GM10266 (cell line): ENCODE measurements at regions not wholly inside any gene's neighbourhood (a gene's known extent, or its start where the extent isn't known, plus 50 kb on each side); places are given as distances from the start of the nearest gene placed in this dataset.

Source experiments
- DNase-seq: peaks from one replicate; pipeline ENCODE4 v3.0.0; 2012; ENCODE audit errors: extremely low spot score
- CTCF ChIP-seq: IDR thresholded peaks from 2 replicates; pipeline ENCODE4 v1.5.1; 2012; ENCODE audit warnings: mild to moderate bottlenecking, low read depth; ENCODE audit not compliant: control insufficient read depth, insufficient read depth; ENCODE audit errors: missing control alignments

- no peak for DNase-seq
- TF ChIP-seq CTCF: no peak
Observed at GRCh38 chr20:57990396-57990987, 238.0 kb downstream of the ANKRD60 start.

GRCh38 chr20:57988828-57989227 lies 239.6 kb downstream of the ANKRD60 start:
- no peak for TF ChIP-seq CTCF
- DNase-seq: no peak

- DNase-seq: no peak
- TF ChIP-seq CTCF: no peak
Observed at GRCh38 chr20:57988422-57988821, 240.0 kb downstream of the ANKRD60 start.

DNA sequence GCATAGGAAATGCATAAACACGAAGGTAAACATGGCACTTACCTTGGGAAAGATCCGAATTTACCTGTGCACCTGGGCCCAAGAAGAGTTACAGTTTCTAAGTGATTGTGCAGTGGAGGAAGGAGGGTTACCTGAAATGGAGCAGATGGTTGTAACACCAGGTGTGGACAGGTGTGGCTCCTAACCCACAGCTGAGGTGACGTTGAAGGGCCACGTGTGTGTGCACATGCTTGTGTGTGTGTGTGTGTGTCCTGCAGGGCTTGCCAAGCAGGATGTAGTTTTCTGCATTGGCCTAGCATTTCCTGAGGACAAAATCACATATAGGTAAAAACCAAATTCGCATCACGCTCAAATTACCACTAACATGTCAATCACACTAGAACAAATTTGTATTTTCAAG lies 240.8 kb downstream of the ANKRD60 start:
- DNase-seq: no peak
- no peak for TF ChIP-seq CTCF

GRCh38 chr20:57986666-57987065 lies 241.8 kb downstream of the ANKRD60 start:
- TF ChIP-seq CTCF: no peak
- no peak for DNase-seq

DNA sequence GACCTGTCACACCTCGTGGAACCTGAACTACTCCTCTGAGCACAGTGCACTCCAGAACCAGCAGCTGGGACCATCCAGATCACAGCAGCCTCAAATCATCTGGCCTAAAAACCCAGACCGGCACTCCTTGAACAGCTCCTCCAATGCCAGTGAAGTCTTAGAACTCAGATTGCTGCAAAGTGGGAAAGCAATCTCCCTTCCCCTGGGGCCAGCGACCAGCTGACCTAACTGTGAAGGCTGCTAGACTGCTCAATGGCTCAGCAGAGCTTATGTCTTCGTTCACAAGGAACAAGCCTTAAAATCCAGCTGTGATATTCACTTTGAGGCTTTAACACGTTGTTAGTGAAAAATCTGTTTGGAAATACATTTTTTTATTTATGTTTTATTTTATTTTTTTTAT lies 243.2 kb downstream of the ANKRD60 start:
- no peak for DNase-seq
- no peak for TF ChIP-seq CTCF

- no peak for DNase-seq
- TF ChIP-seq CTCF: no peak
Observed at GRCh38 chr20:57983082-57983481, 245.4 kb downstream of the ANKRD60 start.
